Activated naive CD4-positive, alpha-beta T cell treated with Interleukin-2 at 50 U/mL for 16 hours (primary cell): ENCODE measurements at regions not wholly inside any gene's neighbourhood (a gene's known extent, or its start where the extent isn't known, plus 50 kb on each side); places are given as distances from the start of the nearest gene placed in this dataset.
"Not testable (repeated sequence)": the region's sequence is repeated elsewhere in the genome, so short reads cannot be mapped to it uniquely, and the experiment has no call there.

Experiments used
- DNase-seq: peaks from one replicate; pipeline ENCODE4 v3.0.0-alpha.2; 2020

GRCh38 chr10:25724241-25724640, 209.8 kb upstream of the MYO3A start:
- no peak for DNase-seq

GRCh38 chr10:25725917-25726716, 207.9 kb upstream of the MYO3A start:
- DNase-seq, result no peak

GRCh38 chr10:25738776-25739175, 195.3 kb upstream of the MYO3A start:
- DNase-seq, result no peak

GRCh38 chr10:25743832-25744231, 190.2 kb upstream of the MYO3A start:
- no peak for DNase-seq

- DNase-seq, result no peak
Measured at GRCh38 chr10:25744574-25744973, 189.5 kb upstream of the MYO3A start.

GRCh38 chr10:25745976-25746375, 188.1 kb upstream of the MYO3A start:
- DNase-seq, result no peak

- no peak for DNase-seq
Measured at GRCh38 chr10:25747084-25747483, 186.9 kb upstream of the MYO3A start.

GRCh38 chr10:25748509-25748908, 185.5 kb upstream of the MYO3A start:
- DNase-seq, result no peak

GRCh38 chr10:25753776-25754175, 180.3 kb upstream of the MYO3A start:
- no peak for DNase-seq

GRCh38 chr10:25755874-25756273, 178.2 kb upstream of the MYO3A start:
- DNase-seq, result not testable (repeated sequence)

- DNase-seq, result no peak
Measured at GRCh38 chr10:25756784-25757183, 177.2 kb upstream of the MYO3A start.

- no peak for DNase-seq
Measured at GRCh38 chr10:25758041-25758457, 176.0 kb upstream of the MYO3A start.

GRCh38 chr10:25758511-25758910, 175.5 kb upstream of the MYO3A start:
- no peak for DNase-seq

- no peak for DNase-seq
Measured at GRCh38 chr10:25761937-25762336, 172.1 kb upstream of the MYO3A start.

- DNase-seq, result no peak
Measured at GRCh38 chr10:25766213-25766612, 167.8 kb upstream of the MYO3A start.

GRCh38 chr10:25766687-25767221, 167.3 kb upstream of the MYO3A start:
- no peak for DNase-seq

GRCh38 chr10:25768167-25768566, 165.9 kb upstream of the MYO3A start:
- no peak for DNase-seq

GRCh38 chr10:25778646-25779045, 155.4 kb upstream of the MYO3A start:
- no peak for DNase-seq

GRCh38 chr10:25786161-25786560, 147.9 kb upstream of the MYO3A start:
- DNase-seq, result no peak

- no peak for DNase-seq
Measured at GRCh38 chr10:25786899-25787298, 147.1 kb upstream of the MYO3A start.

GRCh38 chr10:25797888-25798429, 136.1 kb upstream of the MYO3A start:
- DNase-seq, result no peak

- DNase-seq, result no peak
Measured at GRCh38 chr10:25804505-25804904, 129.5 kb upstream of the MYO3A start.

GRCh38 chr10:25805986-25806385, 128.0 kb upstream of the MYO3A start:
- no peak for DNase-seq

- DNase-seq, result no peak
Measured at GRCh38 chr10:25808372-25808771, 125.7 kb upstream of the MYO3A start.
